Colonic mucosa (tissue), 4 donors: ENCODE measurements at regions not wholly inside any gene's neighbourhood (a gene's known extent, or its start where the extent isn't known, plus 50 kb on each side); places are given as distances from the start of the nearest gene placed in this dataset.

Source experiments
- DNase-seq: peaks from one replicate; pipeline ENCODE4 v3.0.0-alpha.2; 2020
- H3K27ac ChIP-seq: fragments of 200-600 bp; one replicate; pipeline ENCODE4 v1.8.0; 2021
- H3K27me3 ChIP-seq: fragments of 200-600 bp; one replicate; pipeline ENCODE4 v1.8.0; 2021
- H3K36me3 ChIP-seq: fragments of 200-600 bp; one replicate; pipeline ENCODE4 v1.8.0; 2021
- H3K4me1 ChIP-seq: fragments of 200-600 bp; one replicate; pipeline ENCODE4 v1.8.0; 2021; ENCODE audit warnings: mild to moderate bottlenecking
- H3K4me3 ChIP-seq: fragments of 200-600 bp; one replicate; pipeline ENCODE4 v1.8.0; 2021
- H3K9ac ChIP-seq, 2 donors: one replicate each; pipeline ENCODE4 v1.7.0; 2013; ENCODE audit warnings: control low read depth in 2 of 2, low read depth in 2 of 2, low read length in 2 of 2
- H3K9me3 ChIP-seq: fragments of 200-600 bp; one replicate; pipeline ENCODE4 v1.8.0; 2021
- intact Hi-C: fragments of 100-400 bp; cut with DNase I; formaldehyde crosslinking; loops from one replicate; pipeline ENCODE4 v1.14.1; 2022
- TF ChIP-seq, protein P1 (sequence below): fragments of 200-600 bp; IDR thresholded peaks from one replicate; pipeline ENCODE4 v1.8.0; 2022; ENCODE audit warnings: antibody characterized with exemption, mild to moderate bottlenecking
- donor health status: healthy.
- donor health status: DM: no; HTN: no; CAD: no.
- donor health status: DM: no; HTN: no; CAD: no.

DNA sequence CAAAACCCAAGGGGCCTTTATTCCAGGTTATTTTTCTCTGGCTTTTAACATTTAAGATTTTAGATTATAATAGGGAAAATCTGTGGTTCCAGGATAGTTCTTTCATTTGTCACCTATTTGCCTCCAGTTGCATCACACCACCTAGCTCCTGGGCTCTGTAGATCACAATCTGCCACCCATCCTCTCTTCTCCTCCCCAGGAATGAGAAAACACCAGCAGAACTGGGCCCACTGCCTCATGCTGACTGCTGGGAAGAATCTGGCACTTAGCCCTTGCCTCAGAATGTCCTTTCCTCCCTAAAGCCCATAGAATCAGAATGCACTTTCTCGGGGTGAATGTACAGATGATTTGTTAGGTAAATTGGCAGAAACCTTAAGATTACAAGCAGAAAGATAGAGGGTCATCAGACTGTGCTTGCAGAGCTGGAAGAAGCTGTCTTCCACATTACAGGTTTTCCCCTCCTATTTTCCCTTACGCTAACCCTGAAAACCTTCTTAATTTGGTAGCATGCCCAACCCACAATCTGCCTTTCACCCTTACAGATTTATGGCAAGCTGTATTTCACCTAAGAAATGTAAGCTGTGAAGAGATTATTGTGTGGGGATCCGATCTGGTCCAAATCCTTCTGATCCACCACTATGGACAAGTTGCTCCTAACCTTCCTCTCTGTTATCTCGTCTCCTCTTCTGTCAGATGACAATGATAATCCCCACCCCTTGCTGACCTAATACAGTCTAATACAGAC lies 72.6 kb downstream of the LRRC30 start:
- intact Hi-C loops, result no loop called here

DNA sequence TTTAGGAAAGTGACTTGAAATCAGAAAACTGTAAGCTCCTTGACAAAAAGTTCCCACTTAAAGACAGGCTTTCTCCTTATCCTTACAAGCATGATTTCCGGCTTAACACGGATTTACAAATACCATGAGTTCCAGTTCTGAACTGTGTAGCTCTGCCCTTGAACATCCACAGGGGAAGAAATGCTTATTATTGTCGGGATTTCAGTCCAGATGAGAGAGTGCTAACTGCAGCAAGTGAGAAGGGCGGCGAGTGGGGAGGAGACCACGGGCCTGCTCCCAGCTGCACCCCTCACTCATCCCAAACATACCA lies 73.1 kb downstream of the LRRC30 start:
- intact Hi-C loops, result no loop called here
- no peak for DNase-seq
- no peaks in the 10 kb centered on the region for H3K4me1 ChIP-seq
- no peak overlapping the region for H3K9ac ChIP-seq
- H3K4me3 ChIP-seq, result no peak overlapping the region
- TF ChIP-seq, protein P1, sequence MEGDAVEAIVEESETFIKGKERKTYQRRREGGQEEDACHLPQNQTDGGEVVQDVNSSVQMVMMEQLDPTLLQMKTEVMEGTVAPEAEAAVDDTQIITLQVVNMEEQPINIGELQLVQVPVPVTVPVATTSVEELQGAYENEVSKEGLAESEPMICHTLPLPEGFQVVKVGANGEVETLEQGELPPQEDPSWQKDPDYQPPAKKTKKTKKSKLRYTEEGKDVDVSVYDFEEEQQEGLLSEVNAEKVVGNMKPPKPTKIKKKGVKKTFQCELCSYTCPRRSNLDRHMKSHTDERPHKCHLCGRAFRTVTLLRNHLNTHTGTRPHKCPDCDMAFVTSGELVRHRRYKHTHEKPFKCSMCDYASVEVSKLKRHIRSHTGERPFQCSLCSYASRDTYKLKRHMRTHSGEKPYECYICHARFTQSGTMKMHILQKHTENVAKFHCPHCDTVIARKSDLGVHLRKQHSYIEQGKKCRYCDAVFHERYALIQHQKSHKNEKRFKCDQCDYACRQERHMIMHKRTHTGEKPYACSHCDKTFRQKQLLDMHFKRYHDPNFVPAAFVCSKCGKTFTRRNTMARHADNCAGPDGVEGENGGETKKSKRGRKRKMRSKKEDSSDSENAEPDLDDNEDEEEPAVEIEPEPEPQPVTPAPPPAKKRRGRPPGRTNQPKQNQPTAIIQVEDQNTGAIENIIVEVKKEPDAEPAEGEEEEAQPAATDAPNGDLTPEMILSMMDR, result no peak
- H3K27me3 ChIP-seq, result no peaks in the 10 kb centered on the region
- H3K27ac ChIP-seq, result no peak overlapping the region
- no peaks in the 10 kb centered on the region for H3K36me3 ChIP-seq
- H3K9me3 ChIP-seq, result no peaks in the 10 kb centered on the region

More for the DNA sequence above, 72.6 kb downstream of the LRRC30 start:
- no peak overlapping the region for H3K9ac ChIP-seq
- H3K27ac ChIP-seq, result no peak overlapping the region
- no peaks in the 10 kb centered on the region for H3K36me3 ChIP-seq
- no peaks in the 10 kb centered on the region for H3K27me3 ChIP-seq
- no peaks in the 10 kb centered on the region for H3K9me3 ChIP-seq
- DNase-seq, result no peak
- TF ChIP-seq, protein P1, result no peak
- H3K4me1 ChIP-seq, result no peaks in the 10 kb centered on the region
- no peak overlapping the region for H3K4me3 ChIP-seq

- no peak for DNase-seq
Observed at GRCh38 chr18:7305416-7305815, 74.5 kb downstream of the LRRC30 start.

GRCh38 chr18:7307030-7307429 lies 76.1 kb downstream of the LRRC30 start:
- no peaks in the 10 kb centered on the region for H3K9me3 ChIP-seq
- no peaks in the 10 kb centered on the region for H3K36me3 ChIP-seq
- H3K4me1 ChIP-seq, result no peaks in the 10 kb centered on the region
- intact Hi-C loops, result no loop called here
- TF ChIP-seq, protein P1, result no peak
- no peak overlapping the region for H3K27ac ChIP-seq
- no peaks in the 10 kb centered on the region for H3K27me3 ChIP-seq
- no peak overlapping the region for H3K9ac ChIP-seq
- H3K4me3 ChIP-seq, result no peak overlapping the region
- DNase-seq, result no peak

More at GRCh38 chr18:7305416-7305815, 74.5 kb downstream of the LRRC30 start:
- Histone ChIP-seq H3K27ac (no peak overlapping the region), H3K9me3 (no peaks in the 10 kb centered on the region), H3K27me3 (no peaks in the 10 kb centered on the region), H3K9ac (no peak overlapping the region), H3K4me3 (no peak overlapping the region), H3K36me3 (no peaks in the 10 kb centered on the region), H3K4me1 (no peaks in the 10 kb centered on the region)
- intact Hi-C loops, result no loop called here
- TF ChIP-seq, protein P1, result no peak

GRCh38 chr18:7307526-7307925 lies 76.6 kb downstream of the LRRC30 start:
- no peak overlapping the region for H3K27ac ChIP-seq

More at GRCh38 chr18:7307526-7307925, 76.6 kb downstream of the LRRC30 start:
- Histone ChIP-seq H3K4me1 (no peaks in the 10 kb centered on the region), H3K9ac (no peak overlapping the region), H3K36me3 (no peaks in the 10 kb centered on the region), H3K4me3 (no peak overlapping the region), H3K9me3 (no peaks in the 10 kb centered on the region), H3K27me3 (no peaks in the 10 kb centered on the region)
- DNase-seq, result no peak
- TF ChIP-seq, protein P1, result no peak
- intact Hi-C loops, result no loop called here
